H1 (cell line): ENCODE measurements at regions not wholly inside any gene's neighbourhood (a gene's known extent, or its start where the extent isn't known, plus 50 kb on each side); places are given as distances from the start of the nearest gene placed in this dataset.

Experiments used
- ATF2 ChIP-seq: IDR thresholded peaks from 2 replicates; pipeline ENCODE4 v1.6.1; 2012; ENCODE audit warnings: low read length, inconsistent platforms
- BACH1 ChIP-seq: IDR thresholded peaks from 2 replicates; pipeline ENCODE4 v1.6.1; 2012; ENCODE audit warnings: low read length, improper control_type of control experiment
- BCL11A ChIP-seq, 2 experiments: IDR thresholded peaks; one replicate each; pipeline ENCODE4 v1.6.1; 2011; ENCODE audit warnings: low read depth in 2 of 2, low read length in 2 of 2, mild to moderate bottlenecking in 2 of 2
- BRCA1 ChIP-seq: IDR thresholded peaks from 2 replicates; pipeline ENCODE4 v1.6.1; 2012; ENCODE audit warnings: low read depth, low read length, improper control_type of control experiment
- CHD7 ChIP-seq: fragments of 300-600 bp; sonication (generic); IDR thresholded peaks from 2 replicates; pipeline ENCODE4 v1.7.1; 2012; ENCODE audit warnings: low read length, moderate library complexity, mild to moderate bottlenecking, inconsistent platforms; ENCODE audit not compliant: insufficient replicate concordance
- NANOG ChIP-seq: IDR thresholded peaks from 2 replicates; pipeline ENCODE4 v1.6.1; 2011; ENCODE audit warnings: low read length, low read depth, mild to moderate bottlenecking, inconsistent platforms; ENCODE audit not compliant: insufficient read depth, poor library complexity, severe bottlenecking
- POU5F1 ChIP-seq: IDR thresholded peaks from 2 replicates; pipeline ENCODE4 v1.6.1; 2011; ENCODE audit warnings: low read depth, mild to moderate bottlenecking, low read length, moderate library complexity
- SIRT6 ChIP-seq: IDR thresholded peaks from one replicate; pipeline ENCODE4 v1.7.1; 2012; ENCODE audit warnings: low read length, inconsistent platforms
- SRF ChIP-seq: IDR thresholded peaks from 2 replicates; pipeline ENCODE4 v1.6.1; 2011; ENCODE audit warnings: mild to moderate bottlenecking, low read depth, low read length, moderate library complexity
- TBP ChIP-seq: IDR thresholded peaks from 2 replicates; pipeline ENCODE4 v1.6.1; 2011; ENCODE audit warnings: low read depth, low read length, improper control_type of control experiment
- TCF12 ChIP-seq: IDR thresholded peaks from 2 replicates; pipeline ENCODE4 v1.6.1; 2011; ENCODE audit warnings: low read depth, mild to moderate bottlenecking, low read length

DNA sequence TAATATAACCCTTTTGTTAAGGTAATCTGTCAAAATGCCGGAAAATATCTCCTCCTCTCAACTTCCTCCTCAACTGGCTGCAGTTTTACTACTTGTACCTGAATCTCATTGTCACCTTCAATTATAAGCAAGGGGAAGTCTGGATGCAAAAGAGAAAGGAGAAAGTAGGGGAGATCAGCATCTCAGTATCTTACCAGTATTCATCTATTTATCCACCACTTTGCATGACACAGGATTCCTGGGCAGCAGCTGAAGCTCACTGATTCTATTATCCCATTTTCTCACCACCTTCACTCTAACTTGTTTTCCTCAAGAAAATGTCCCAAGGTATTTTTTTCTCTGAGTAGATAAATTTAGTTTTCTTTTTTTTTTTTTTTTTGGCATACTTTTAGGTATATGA, 440.5 kb upstream of the CBLB start (continued):
- TF ChIP-seq CHD7 (peak; percentile 78), BRCA1 (no peak), BACH1 (no peak), SIRT6 (no peak), ATF2 (no peak), TCF12 (no peak), TBP (no peak), SRF (no peak), POU5F1 (peak; percentile 56; the same call in 1 of the 2 replicates), BCL11A (IDR thresholded peaks at IDR 0.05; ENCODE audit: low read depth in 2 of 2, low read length in 2 of 2) (peak in 1 of 2 experiments; percentile 51), NANOG (no peak)
